IMR-90 (cell line): ENCODE measurements at regions not wholly inside any gene's neighbourhood (a gene's known extent, or its start where the extent isn't known, plus 50 kb on each side); places are given as distances from the start of the nearest gene placed in this dataset.

Experiments used
- ATAC-seq: fragments of 200-7000 bp; cut with Tn5 transposase; 2 replicates; pipeline ENCODE4 v1.9.1; 2020; ENCODE audit warnings: low read depth, mild to moderate bottlenecking, moderate library complexity
- BruUV-seq: library from RNA; stranded (reverse); fragments of 400-500 nt; replicated peaks from 2 replicates; lab custom pipeline; 2021; lab: Mats Ljungman, UMichigan
- CTCF ChIA-PET: fragments of 300-600 bp; formaldehyde crosslinking; extraction: SDS; loops from one replicate; lab custom pipeline; 2021; ENCODE audit warnings: antibody characterized with exemption; lab: Yijun Ruan, JAX
- POLR2A ChIA-PET: fragments of 300-600 bp; sonication (Branson Sonifier 250); formaldehyde crosslinking; loops from one replicate; lab custom pipeline; 2022; ENCODE audit warnings: antibody characterized with exemption; ENCODE audit not compliant: unreplicated experiment; lab: Charles Lee
- DNase-seq: peaks from one replicate; pipeline ENCODE4 v3.0.0; 2013
- H2AFZ ChIP-seq: replicated peaks from 2 replicates; pipeline ENCODE3; 2013; ENCODE audit warnings: low read length, mild to moderate bottlenecking; ENCODE audit not compliant: poor library complexity
- H2AK5ac ChIP-seq: 2 replicates; pipeline ENCODE4 v1.6.1; 2013; ENCODE audit warnings: low read depth, low read length, inconsistent platforms
- H2AK9ac ChIP-seq: replicated peaks from 2 replicates; pipeline ENCODE3; 2013; ENCODE audit warnings: mild to moderate bottlenecking, low read depth, low read length, moderate library complexity; ENCODE audit not compliant: poor library complexity
- H2BK120ac ChIP-seq: 2 replicates; pipeline ENCODE4 v1.6.1; 2013; ENCODE audit warnings: low read depth, low read length, inconsistent platforms
- H2BK15ac ChIP-seq: 3 replicates; pipeline ENCODE4 v1.6.1; 2013; ENCODE audit warnings: low read depth, low read length, inconsistent platforms
- H2BK20ac ChIP-seq: 2 replicates; pipeline ENCODE4 v1.6.1; 2013; ENCODE audit warnings: low read depth, mild to moderate bottlenecking, inconsistent platforms, low read length, moderate library complexity
- H2BK5ac ChIP-seq: 2 replicates; pipeline ENCODE4 v1.6.1; 2013; ENCODE audit warnings: mild to moderate bottlenecking, low read depth, low read length, inconsistent platforms; ENCODE audit not compliant: poor library complexity, severe bottlenecking
- H3K14ac ChIP-seq: replicated peaks from 2 replicates; pipeline ENCODE4 v1.6.1; 2013; ENCODE audit warnings: low read depth, low read length, inconsistent platforms
- H3K18ac ChIP-seq: 2 replicates; pipeline ENCODE4 v1.6.1; 2013; ENCODE audit warnings: low read depth, low read length, control low read depth
- H3K23ac ChIP-seq: 2 replicates; pipeline ENCODE4 v1.6.1; 2013; ENCODE audit warnings: low read depth, low read length, inconsistent platforms
- H3K27ac ChIP-seq: 2 replicates; pipeline ENCODE4 v1.5.1; 2013; ENCODE audit warnings: mild to moderate bottlenecking, control low read depth, low read length; ENCODE audit not compliant: insufficient read depth
- H3K27me3 ChIP-seq: 2 replicates; pipeline ENCODE4 v1.6.1; 2013; ENCODE audit warnings: low read length; ENCODE audit not compliant: control insufficient read depth, insufficient read depth
- H3K36me3 ChIP-seq: 2 replicates; pipeline ENCODE4 v1.6.1; 2013; ENCODE audit warnings: low read length, mixed read lengths; ENCODE audit not compliant: control insufficient read depth, insufficient read depth
- H3K4ac ChIP-seq: 2 replicates; pipeline ENCODE4 v1.6.1; 2013; ENCODE audit warnings: low read depth, low read length, inconsistent platforms
- H3K4me1 ChIP-seq: 2 replicates; pipeline ENCODE4 v1.6.1; 2013; ENCODE audit warnings: low read length, mixed read lengths; ENCODE audit not compliant: control insufficient read depth, insufficient read depth
- H3K4me2 ChIP-seq: 2 replicates; pipeline ENCODE4 v1.6.1; 2013; ENCODE audit warnings: low read depth, mild to moderate bottlenecking, control low read depth, low read length, moderate library complexity
- H3K4me3 ChIP-seq: 2 replicates; pipeline ENCODE4 v1.5.1; 2013; ENCODE audit warnings: low read depth, mild to moderate bottlenecking, control low read depth, low read length, moderate library complexity; ENCODE audit not compliant: insufficient read depth
- H3K56ac ChIP-seq: 2 replicates; pipeline ENCODE4 v1.6.1; 2013; ENCODE audit warnings: low read length, inconsistent platforms; ENCODE audit not compliant: insufficient read depth; ENCODE audit errors: extremely low read depth
- H3K79me1 ChIP-seq, 2 experiments: 2 replicates each; pipeline ENCODE4 v1.6.1; 2013; ENCODE audit warnings: low read length in 2 of 2, inconsistent platforms in 1 of 2, low read depth in 1 of 2
- H3K9ac ChIP-seq: 2 replicates; pipeline ENCODE4 v1.6.1; 2013; ENCODE audit warnings: low read depth, low read length, control low read depth
- H3K9me1 ChIP-seq: 2 replicates; pipeline ENCODE4 v1.6.1; 2013; ENCODE audit warnings: low read length, inconsistent platforms; ENCODE audit not compliant: insufficient read depth
- H3K9me3 ChIP-seq: 2 replicates; pipeline ENCODE4 v1.6.1; 2013; ENCODE audit warnings: low read length; ENCODE audit not compliant: control insufficient read depth, insufficient read depth
- H4K20me1 ChIP-seq: 2 replicates; pipeline ENCODE4 v1.6.1; 2013; ENCODE audit warnings: low read length, inconsistent platforms; ENCODE audit not compliant: insufficient read depth
- H4K5ac ChIP-seq: 2 replicates; pipeline ENCODE4 v1.6.1; 2013; ENCODE audit warnings: mild to moderate bottlenecking, low read depth, low read length, control low read depth
- H4K8ac ChIP-seq, 2 experiments: 2 replicates each; pipeline ENCODE4 v1.6.1; 2013; ENCODE audit warnings: low read depth in 2 of 2, low read length in 2 of 2, control low read depth in 1 of 2, inconsistent platforms in 1 of 2
- H4K91ac ChIP-seq: 2 replicates; pipeline ENCODE4 v1.6.1; 2013; ENCODE audit warnings: low read depth, low read length, inconsistent platforms; ENCODE audit not compliant: insufficient read depth
- BHLHE40 ChIP-seq: fragments of 150-350 bp; IDR thresholded peaks from 2 replicates; pipeline ENCODE4 v1.6.1; 2016; ENCODE audit warnings: mild to moderate bottlenecking, low read depth, low read length
- CEBPB ChIP-seq: IDR thresholded peaks from 2 replicates; pipeline ENCODE4 v1.6.1; 2012; ENCODE audit warnings: low read depth, low read length, improper control_type of control experiment
- CHD1 ChIP-seq: IDR thresholded peaks from 2 replicates; pipeline ENCODE4 v1.6.1; 2012; ENCODE audit warnings: low read depth, low read length, improper control_type of control experiment
- CTCF ChIP-seq: conservative IDR thresholded peaks from 2 replicates; pipeline ENCODE4 v1.5.1; 2012; ENCODE audit warnings: mild to moderate bottlenecking, low read depth, low read length, improper control_type of control experiment
- FOS ChIP-seq: fragments of 150-350 bp; IDR thresholded peaks from 2 replicates; pipeline ENCODE4 v1.6.1; 2016; ENCODE audit warnings: low read depth, low read length
- MAFK ChIP-seq: IDR thresholded peaks from 2 replicates; pipeline ENCODE4 v1.6.1; 2012; ENCODE audit warnings: low read depth, low read length, improper control_type of control experiment
- MAZ ChIP-seq: IDR thresholded peaks from 2 replicates; pipeline ENCODE4 v1.6.1; 2012; ENCODE audit warnings: low read depth, mild to moderate bottlenecking, low read length, improper control_type of control experiment, moderate library complexity, borderline replicate concordance
- MXI1 ChIP-seq: IDR thresholded peaks from 2 replicates; pipeline ENCODE4 v1.6.1; 2012; ENCODE audit warnings: low read depth, mild to moderate bottlenecking, low read length, moderate library complexity, borderline replicate concordance
- NFE2L2 ChIP-seq: fragments of 150-350 bp; IDR thresholded peaks from 2 replicates; pipeline ENCODE4 v1.6.1; 2016; ENCODE audit warnings: low read depth, mild to moderate bottlenecking, low read length
- POLR2A ChIP-seq: IDR thresholded peaks from 2 replicates; pipeline ENCODE4 v1.6.1; 2012; ENCODE audit warnings: mild to moderate bottlenecking, low read depth, low read length
- RAD21 ChIP-seq: IDR thresholded peaks from 2 replicates; pipeline ENCODE4 v1.6.1; 2012; ENCODE audit warnings: low read length, improper control_type of control experiment
- RCOR1 ChIP-seq: IDR thresholded peaks from 2 replicates; pipeline ENCODE4 v1.6.1; 2012; ENCODE audit warnings: mild to moderate bottlenecking, low read length, improper control_type of control experiment; ENCODE audit not compliant: insufficient replicate concordance
- RFX5 ChIP-seq: IDR thresholded peaks from 2 replicates; pipeline ENCODE4 v1.8.0; 2012; ENCODE audit warnings: low read depth, mild to moderate bottlenecking, low read length, moderate library complexity
- SMC3 ChIP-seq: fragments of 150-350 bp; IDR thresholded peaks from 2 replicates; pipeline ENCODE4 v1.6.1; 2016; ENCODE audit warnings: low read depth, mild to moderate bottlenecking, antibody characterized with exemption, low read length, moderate library complexity
- WGBS, 2 experiments: methylation state at CpG; one replicate each; pipeline versions ENCODE4 v1.1.5 to v1.1.7; 2013; ENCODE audit warnings: missing lambda C conversion rate in 2 of 2; ENCODE audit not compliant: insufficient read length in 1 of 2; ENCODE audit errors: extremely low coverage in 2 of 2; 5-methylcytosine and 5-hydroxymethylcytosine counted together
- dilution Hi-C: fragments of 300-500 bp; cut with HindIII; formaldehyde crosslinking; loops from one replicate; pipeline ENCODE4 v1.14.3; 2018; ENCODE audit warnings: low sequenced_read_pairs; ENCODE audit not compliant: unreplicated experiment
- in situ Hi-C: fragments of 300-500 bp; cut with MboI; formaldehyde crosslinking; loops from 3 replicates; pipeline ENCODE4 v1.14.3; 2019; ENCODE audit warnings: low sequenced_read_pairs, inconsistent platforms, mixed read lengths
- intact Hi-C: fragments of 100-400 bp; cut with micrococcal nuclease; formaldehyde crosslinking; loops from 2 replicates; pipeline ENCODE4 v1.10.0; 2022
- TF ChIP-seq, protein P1 (sequence below): fragments of 150-350 bp; IDR thresholded peaks from 2 replicates; pipeline ENCODE4 v1.6.1; 2017; ENCODE audit warnings: mild to moderate bottlenecking, antibody characterized with exemption, low read length, low read depth
- TF ChIP-seq, protein P2 (sequence below): fragments of 150-350 bp; IDR thresholded peaks from 2 replicates; pipeline ENCODE4 v1.6.1; 2016; ENCODE audit warnings: low read depth, mild to moderate bottlenecking, low read length, moderate library complexity, borderline replicate concordance

DNA sequence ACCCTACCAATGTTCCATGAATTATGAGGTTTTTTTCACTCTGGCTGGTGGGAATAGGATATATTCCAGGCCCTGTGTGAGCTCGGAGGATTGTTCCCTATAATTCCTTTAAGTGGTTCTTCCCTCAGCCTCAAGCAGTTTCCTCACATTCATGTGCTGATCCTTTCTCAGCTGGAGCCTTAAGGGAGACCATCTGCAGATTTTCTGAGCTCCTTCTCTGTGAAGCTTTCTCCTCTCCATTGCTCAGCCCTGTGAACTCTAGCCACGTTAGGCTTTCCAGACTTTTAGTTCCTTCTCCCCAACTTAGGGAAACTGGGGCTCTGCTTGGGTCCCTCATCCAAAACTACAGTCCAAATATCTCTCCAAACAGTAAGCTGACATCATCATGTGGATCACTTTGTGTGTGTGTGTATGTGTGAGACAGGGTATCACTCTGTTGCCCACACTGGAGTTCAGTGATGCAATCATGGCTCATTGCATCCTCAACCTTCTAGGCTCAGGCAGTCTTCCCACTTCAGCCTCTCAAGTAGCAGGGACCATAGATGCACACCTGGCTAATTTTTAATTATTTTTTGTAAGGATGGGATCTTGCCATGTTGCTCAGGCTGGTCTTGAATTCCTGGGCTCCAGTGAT lies 219.5 kb upstream of the OTX2 start:
- no peak overlapping the region for H3K9ac ChIP-seq
- H3K18ac ChIP-seq, result no peak overlapping the region
- no peak overlapping the region for H2AFZ ChIP-seq
- in situ Hi-C loops (no loop called here), intact Hi-C loops (no loop called here), dilution Hi-C loops (no loop called here)
- ATAC-seq (no peak), DNase-seq (no peak)
- H3K23ac ChIP-seq, result no peak overlapping the region
- peaks cover 7% of the 10 kb centered on the region; the same call in 1 of the 2 replicates for H3K9me3 ChIP-seq
- H4K20me1 ChIP-seq, result no peaks in the 10 kb centered on the region
- no peak overlapping the region for H4K5ac ChIP-seq
- no peak overlapping the region for H3K27ac ChIP-seq
- no TSS peak for BruUV-seq
- H3K56ac ChIP-seq, result no peak overlapping the region
- no peaks in the 10 kb centered on the region for H3K4me1 ChIP-seq
- WGBS, 2 experiments, result no CpG with 5 or more reads among the region's 2 CpGs
- H3K4ac ChIP-seq, result no peak overlapping the region
- ChIA-PET CTCF (no interaction called here), POLR2A (no interaction called here)
- no peak overlapping the region for H3K4me2 ChIP-seq
- no peak overlapping the region for H4K91ac ChIP-seq
- no peak overlapping the region for H2BK20ac ChIP-seq
- H3K79me1 ChIP-seq, result no peaks in the 10 kb centered on the region
- H2BK5ac ChIP-seq, result no peak overlapping the region
- H3K4me3 ChIP-seq, result no peak overlapping the region
- no peaks in the 10 kb centered on the region for H3K36me3 ChIP-seq
- no peaks in the 10 kb centered on the region for H3K9me1 ChIP-seq
- H2BK15ac ChIP-seq, result no peak overlapping the region
- no peak overlapping the region for H2AK5ac ChIP-seq
- no peak overlapping the region for H4K8ac ChIP-seq
- H3K27me3 ChIP-seq, result no peaks in the 10 kb centered on the region
- TF ChIP-seq MAZ, result no peak
- TF ChIP-seq FOS, result no peak
- TF ChIP-seq POLR2A, result no peak
- no peak for TF ChIP-seq CHD1
- TF ChIP-seq, protein P1, sequence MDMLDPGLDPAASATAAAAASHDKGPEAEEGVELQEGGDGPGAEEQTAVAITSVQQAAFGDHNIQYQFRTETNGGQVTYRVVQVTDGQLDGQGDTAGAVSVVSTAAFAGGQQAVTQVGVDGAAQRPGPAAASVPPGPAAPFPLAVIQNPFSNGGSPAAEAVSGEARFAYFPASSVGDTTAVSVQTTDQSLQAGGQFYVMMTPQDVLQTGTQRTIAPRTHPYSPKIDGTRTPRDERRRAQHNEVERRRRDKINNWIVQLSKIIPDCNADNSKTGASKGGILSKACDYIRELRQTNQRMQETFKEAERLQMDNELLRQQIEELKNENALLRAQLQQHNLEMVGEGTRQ, result no peak
- no peak for TF ChIP-seq RAD21
- TF ChIP-seq, protein P2, sequence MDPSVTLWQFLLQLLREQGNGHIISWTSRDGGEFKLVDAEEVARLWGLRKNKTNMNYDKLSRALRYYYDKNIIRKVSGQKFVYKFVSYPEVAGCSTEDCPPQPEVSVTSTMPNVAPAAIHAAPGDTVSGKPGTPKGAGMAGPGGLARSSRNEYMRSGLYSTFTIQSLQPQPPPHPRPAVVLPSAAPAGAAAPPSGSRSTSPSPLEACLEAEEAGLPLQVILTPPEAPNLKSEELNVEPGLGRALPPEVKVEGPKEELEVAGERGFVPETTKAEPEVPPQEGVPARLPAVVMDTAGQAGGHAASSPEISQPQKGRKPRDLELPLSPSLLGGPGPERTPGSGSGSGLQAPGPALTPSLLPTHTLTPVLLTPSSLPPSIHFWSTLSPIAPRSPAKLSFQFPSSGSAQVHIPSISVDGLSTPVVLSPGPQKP, result no peak
- TF ChIP-seq RCOR1, result no peak
- TF ChIP-seq RFX5, result no peak
- TF ChIP-seq BHLHE40, result no peak
- TF ChIP-seq MAFK, result no peak
- no peak for TF ChIP-seq NFE2L2
- TF ChIP-seq SMC3, result no peak
- TF ChIP-seq MXI1, result no peak
- no peak for TF ChIP-seq CEBPB
- TF ChIP-seq CTCF, result no peak
- H2BK120ac ChIP-seq, result no peak overlapping the region
- no peak overlapping the region for H2AK9ac ChIP-seq
- no peak overlapping the region for H3K14ac ChIP-seq
